BE2C (cell line): ENCODE measurements at regions not wholly inside any gene's neighbourhood (a gene's known extent, or its start where the extent isn't known, plus 50 kb on each side); places are given as distances from the start of the nearest gene placed in this dataset.

Source experiments
- DNase-seq: peaks from one replicate; pipeline ENCODE4 v3.0.0-alpha.2; 2020
- H3K27me3 ChIP-seq: fragments of 250-450 bp; sonication (Bioruptor Pico); 2 replicates; pipeline ENCODE4 v1.5.1; 2020; ENCODE audit warnings: mild to moderate bottlenecking
- H3K36me3 ChIP-seq: fragments of 250-450 bp; sonication (Bioruptor Pico); 2 replicates; pipeline ENCODE4 v1.5.1; 2020; ENCODE audit warnings: mild to moderate bottlenecking
- H3K4me1 ChIP-seq: fragments of 250-450 bp; sonication (Bioruptor Pico); 2 replicates; pipeline ENCODE4 v1.5.1; 2020
- H3K4me3 ChIP-seq: 2 replicates; pipeline ENCODE4 v1.5.1; 2011; ENCODE audit warnings: low read depth, low read length
- H3K9me3 ChIP-seq: fragments of 250-450 bp; sonication (Bioruptor Pico); 2 replicates; pipeline ENCODE4 v1.5.1; 2020
- TF ChIP-seq, protein P1 (sequence below): IDR thresholded peaks from 2 replicates; pipeline ENCODE4 v1.5.1; 2012; ENCODE audit warnings: mild to moderate bottlenecking, low read depth, low read length

- H3K27me3 ChIP-seq: peaks cover 26% of the 10 kb centered on the region
- no peak for DNase-seq
- no peaks in the 10 kb centered on the region for H3K36me3 ChIP-seq
- no peaks in the 10 kb centered on the region for H3K9me3 ChIP-seq
- no peaks in the 10 kb centered on the region for H3K4me1 ChIP-seq
- TF ChIP-seq, protein P1, sequence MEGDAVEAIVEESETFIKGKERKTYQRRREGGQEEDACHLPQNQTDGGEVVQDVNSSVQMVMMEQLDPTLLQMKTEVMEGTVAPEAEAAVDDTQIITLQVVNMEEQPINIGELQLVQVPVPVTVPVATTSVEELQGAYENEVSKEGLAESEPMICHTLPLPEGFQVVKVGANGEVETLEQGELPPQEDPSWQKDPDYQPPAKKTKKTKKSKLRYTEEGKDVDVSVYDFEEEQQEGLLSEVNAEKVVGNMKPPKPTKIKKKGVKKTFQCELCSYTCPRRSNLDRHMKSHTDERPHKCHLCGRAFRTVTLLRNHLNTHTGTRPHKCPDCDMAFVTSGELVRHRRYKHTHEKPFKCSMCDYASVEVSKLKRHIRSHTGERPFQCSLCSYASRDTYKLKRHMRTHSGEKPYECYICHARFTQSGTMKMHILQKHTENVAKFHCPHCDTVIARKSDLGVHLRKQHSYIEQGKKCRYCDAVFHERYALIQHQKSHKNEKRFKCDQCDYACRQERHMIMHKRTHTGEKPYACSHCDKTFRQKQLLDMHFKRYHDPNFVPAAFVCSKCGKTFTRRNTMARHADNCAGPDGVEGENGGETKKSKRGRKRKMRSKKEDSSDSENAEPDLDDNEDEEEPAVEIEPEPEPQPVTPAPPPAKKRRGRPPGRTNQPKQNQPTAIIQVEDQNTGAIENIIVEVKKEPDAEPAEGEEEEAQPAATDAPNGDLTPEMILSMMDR: no peak
- no peak overlapping the region for H3K4me3 ChIP-seq
These were observed 492.2 kb upstream of the B3GAT1 start for GRCh38 chr11:134904103-134904790.

GRCh38 chr11:134901955-134902918, 490.2 kb upstream of the B3GAT1 start:
- peaks cover 26% of the 10 kb centered on the region for H3K27me3 ChIP-seq
- no peaks in the 10 kb centered on the region for H3K36me3 ChIP-seq
- H3K4me3 ChIP-seq: no peak overlapping the region
- H3K4me1 ChIP-seq: no peaks in the 10 kb centered on the region
- no peaks in the 10 kb centered on the region for H3K9me3 ChIP-seq
- no peak for DNase-seq
- TF ChIP-seq, protein P1: no peak

DNA sequence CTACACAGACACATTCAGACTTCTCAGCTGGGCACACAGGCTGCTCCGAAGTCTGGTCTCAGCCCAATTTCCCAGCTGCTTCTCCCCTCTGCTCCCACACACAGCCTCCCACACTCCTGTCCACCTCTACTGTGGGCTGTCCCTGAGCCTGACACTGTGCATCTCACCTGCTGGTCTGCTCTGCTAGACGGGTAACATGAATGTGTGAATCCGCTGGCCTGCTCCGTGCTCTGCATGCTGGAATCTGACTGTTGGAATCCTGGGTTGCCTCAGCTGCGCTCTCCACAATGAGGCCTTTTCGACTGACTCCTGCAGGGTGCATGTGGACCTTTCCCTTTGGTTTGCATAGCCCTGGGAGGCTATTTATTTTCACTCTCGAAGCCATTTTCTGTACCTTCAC, 489.5 kb upstream of the B3GAT1 start:
- no peak for DNase-seq
- TF ChIP-seq, protein P1: no peak
- H3K27me3 ChIP-seq: peaks cover 26% of the 10 kb centered on the region

GRCh38 chr11:134893810-134894685, 482.0 kb upstream of the B3GAT1 start:
- no peak overlapping the region for H3K4me3 ChIP-seq
- no peak for DNase-seq
- TF ChIP-seq, protein P1: no peak

More for the DNA sequence above, 489.5 kb upstream of the B3GAT1 start:
- no peaks in the 10 kb centered on the region for H3K9me3 ChIP-seq
- H3K4me1 ChIP-seq: no peaks in the 10 kb centered on the region
- H3K36me3 ChIP-seq: no peaks in the 10 kb centered on the region
- no peak overlapping the region for H3K4me3 ChIP-seq

DNA sequence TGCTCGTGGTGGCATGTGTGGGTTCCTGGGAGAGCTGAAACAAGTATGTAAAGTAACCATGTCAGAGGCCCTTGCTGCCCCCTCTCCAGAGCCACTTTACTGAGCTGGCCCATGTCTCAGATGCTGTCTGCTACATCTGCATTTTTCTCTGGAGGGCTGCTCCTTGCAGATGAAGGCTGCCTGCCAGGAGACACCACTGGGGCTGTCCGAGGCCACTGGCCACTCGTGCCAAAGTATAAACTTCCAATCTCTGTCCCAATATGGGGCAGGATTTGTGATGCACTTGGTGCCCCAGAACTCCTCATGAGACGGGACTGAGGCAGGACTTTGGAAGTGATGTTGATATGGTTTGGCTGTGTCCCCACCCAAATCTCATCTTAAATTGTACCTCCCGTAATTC, 478.4 kb upstream of the B3GAT1 start:
- H3K36me3 ChIP-seq: no peaks in the 10 kb centered on the region

More at GRCh38 chr11:134893810-134894685, 482.0 kb upstream of the B3GAT1 start:
- no peaks in the 10 kb centered on the region for H3K9me3 ChIP-seq
- H3K4me1 ChIP-seq: no peaks in the 10 kb centered on the region
- H3K36me3 ChIP-seq: no peaks in the 10 kb centered on the region
- H3K27me3 ChIP-seq: peaks cover 11% of the 10 kb centered on the region

More for the DNA sequence above, 478.4 kb upstream of the B3GAT1 start:
- DNase-seq: no peak
- TF ChIP-seq, protein P1: no peak
- Histone ChIP-seq H3K27me3 (peaks cover 16% of the 10 kb centered on the region), H3K9me3 (no peaks in the 10 kb centered on the region), H3K4me1 (no peaks in the 10 kb centered on the region), H3K4me3 (no peak overlapping the region)
